OCI-LY3 (cell line): ENCODE measurements at regions not wholly inside any gene's neighbourhood (a gene's known extent, or its start where the extent isn't known, plus 50 kb on each side); places are given as distances from the start of the nearest gene placed in this dataset.

ENCODE experiments used
- EZH2phosphoT487 ChIP-seq: fragments of 200-600 bp; shearing (Covaris generic); IDR thresholded peaks from 2 replicates; pipeline ENCODE4 v1.6.1; 2018; ENCODE audit warnings: antibody characterized with exemption, mixed run types, low read depth
- TF ChIP-seq, protein P1 (sequence below): fragments of 200-600, 300-600 bp; sonication (generic); IDR thresholded peaks from 2 replicates; pipeline ENCODE4 v1.5.1; 2014; ENCODE audit warnings: antibody characterized with exemption, low read length, low read depth

DNA sequence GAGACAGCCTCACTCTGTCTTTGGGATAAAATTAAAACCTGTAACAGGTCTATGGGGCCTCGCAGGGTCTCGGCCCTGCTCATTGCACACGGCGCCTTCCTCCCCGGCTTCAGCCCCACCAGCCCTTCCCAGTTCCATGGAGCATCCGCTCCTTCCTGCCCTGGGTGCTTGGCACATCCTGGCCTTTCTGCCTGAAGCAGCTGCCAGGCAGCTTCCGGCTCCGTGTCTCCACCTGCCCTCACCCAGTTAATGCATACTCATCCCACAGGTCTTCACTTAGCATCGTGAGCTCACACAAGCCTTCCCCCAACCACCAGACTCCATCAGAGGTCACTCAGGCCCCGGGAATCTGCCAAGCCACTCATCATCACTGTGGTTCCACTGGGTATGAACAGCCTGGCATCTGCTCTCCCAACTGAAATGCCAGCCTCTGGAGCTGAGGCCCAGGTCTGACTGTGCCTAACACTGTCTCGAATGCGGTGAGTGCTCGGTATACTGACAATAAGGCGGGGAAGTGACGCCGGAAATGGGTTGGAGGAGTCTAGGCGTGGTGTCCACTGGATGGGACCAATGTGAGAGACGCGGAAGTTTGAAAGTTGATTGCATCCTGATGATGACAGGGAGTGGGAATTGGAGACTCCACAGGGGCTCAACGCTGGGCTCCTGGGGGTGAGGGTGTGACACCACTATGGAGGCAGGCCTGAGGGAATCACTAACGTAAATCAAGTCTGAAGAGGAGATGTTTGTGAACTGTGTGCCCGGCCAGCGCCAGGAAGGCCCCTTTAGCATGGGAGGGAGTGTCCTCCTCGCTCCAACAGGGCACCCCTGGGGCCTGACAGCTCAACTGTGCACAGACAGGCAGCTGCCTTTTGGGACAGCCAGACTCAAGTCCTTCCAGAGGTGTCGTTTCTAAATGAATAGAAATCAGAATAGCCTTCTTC lies 245.8 kb downstream of the TTLL2 start:
- TF ChIP-seq, protein P1, sequence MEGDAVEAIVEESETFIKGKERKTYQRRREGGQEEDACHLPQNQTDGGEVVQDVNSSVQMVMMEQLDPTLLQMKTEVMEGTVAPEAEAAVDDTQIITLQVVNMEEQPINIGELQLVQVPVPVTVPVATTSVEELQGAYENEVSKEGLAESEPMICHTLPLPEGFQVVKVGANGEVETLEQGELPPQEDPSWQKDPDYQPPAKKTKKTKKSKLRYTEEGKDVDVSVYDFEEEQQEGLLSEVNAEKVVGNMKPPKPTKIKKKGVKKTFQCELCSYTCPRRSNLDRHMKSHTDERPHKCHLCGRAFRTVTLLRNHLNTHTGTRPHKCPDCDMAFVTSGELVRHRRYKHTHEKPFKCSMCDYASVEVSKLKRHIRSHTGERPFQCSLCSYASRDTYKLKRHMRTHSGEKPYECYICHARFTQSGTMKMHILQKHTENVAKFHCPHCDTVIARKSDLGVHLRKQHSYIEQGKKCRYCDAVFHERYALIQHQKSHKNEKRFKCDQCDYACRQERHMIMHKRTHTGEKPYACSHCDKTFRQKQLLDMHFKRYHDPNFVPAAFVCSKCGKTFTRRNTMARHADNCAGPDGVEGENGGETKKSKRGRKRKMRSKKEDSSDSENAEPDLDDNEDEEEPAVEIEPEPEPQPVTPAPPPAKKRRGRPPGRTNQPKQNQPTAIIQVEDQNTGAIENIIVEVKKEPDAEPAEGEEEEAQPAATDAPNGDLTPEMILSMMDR: no peak
- no peak for TF ChIP-seq EZH2phosphoT487
